Left ventricle myocardium inferior (tissue), 1 donor: ENCODE measurements at regions not wholly inside any gene's neighbourhood (a gene's known extent, or its start where the extent isn't known, plus 50 kb on each side); places are given as distances from the start of the nearest gene placed in this dataset.

ENCODE experiments used
- DNase-seq: peaks from one replicate; pipeline ENCODE4 v3.0.0-alpha.2; 2020
- H3K27ac ChIP-seq: fragments of 200-600 bp; replicated peaks from 2 replicates; pipeline ENCODE4 v1.8.0; 2021
- H3K27me3 ChIP-seq: fragments of 200-600 bp; 2 replicates; pipeline ENCODE4 v1.8.0; 2021; ENCODE audit warnings: low read depth
- H3K36me3 ChIP-seq: fragments of 200-600 bp; 2 replicates; pipeline ENCODE4 v1.8.0; 2021
- H3K4me1 ChIP-seq: fragments of 200-600 bp; 2 replicates; pipeline ENCODE4 v1.8.0; 2021
- H3K4me3 ChIP-seq: fragments of 200-600 bp; 2 replicates; pipeline ENCODE4 v1.8.0; 2021; ENCODE audit warnings: mild to moderate bottlenecking, moderate library complexity
- H3K9me3 ChIP-seq: fragments of 200-600 bp; replicated peaks from 2 replicates; pipeline ENCODE4 v1.8.0; 2021
- CTCF ChIP-seq: fragments of 200-600 bp; IDR thresholded peaks from 2 replicates; pipeline ENCODE4 v1.8.0; 2021; ENCODE audit warnings: antibody characterized with exemption, mild to moderate bottlenecking, borderline replicate concordance
- intact Hi-C: fragments of 100-400 bp; cut with micrococcal nuclease; formaldehyde crosslinking; loops from one replicate; pipeline ENCODE4 v1.11.0; 2022
- donor health status: DM: no; HTN: yes; CAD: no; lungs with severe emphysema.

- Histone ChIP-seq H3K4me1 (no peaks in the 10 kb centered on the region), H3K27ac (no peak overlapping the region), H3K27me3 (peaks cover 6% of the 10 kb centered on the region), H3K9me3 (no peaks in the 10 kb centered on the region), H3K36me3 (no peaks in the 10 kb centered on the region), H3K4me3 (no peak overlapping the region)
- intact Hi-C loops, result no loop called here
- no peak for TF ChIP-seq CTCF
- DNase-seq, result no peak
Measured at GRCh38 chr5:3740546-3741373, 145.1 kb downstream of the IRX1 start.

GRCh38 chr5:3741374-3741770 is 145.7 kb downstream of the IRX1 start:
- no peak for DNase-seq
- no peak overlapping the region for H3K27ac ChIP-seq
- H3K36me3 ChIP-seq, result no peaks in the 10 kb centered on the region
- H3K9me3 ChIP-seq, result no peaks in the 10 kb centered on the region
- intact Hi-C loops, result no loop called here
- TF ChIP-seq CTCF, result no peak
- H3K4me1 ChIP-seq, result no peaks in the 10 kb centered on the region
- H3K4me3 ChIP-seq, result no peak overlapping the region
- H3K27me3 ChIP-seq, result peaks cover 6% of the 10 kb centered on the region

- Histone ChIP-seq H3K4me1 (no peaks in the 10 kb centered on the region), H3K36me3 (no peaks in the 10 kb centered on the region), H3K4me3 (no peak overlapping the region), H3K27ac (no peak overlapping the region), H3K27me3 (peaks cover 6% of the 10 kb centered on the region), H3K9me3 (peaks cover 7% of the 10 kb centered on the region)
- intact Hi-C loops, result no loop called here
- DNase-seq, result no peak
- TF ChIP-seq CTCF, result no peak
Measured at GRCh38 chr5:3742750-3743149, 147.1 kb downstream of the IRX1 start.

- TF ChIP-seq CTCF, result no peak
- H3K4me1 ChIP-seq, result no peaks in the 10 kb centered on the region
- peaks cover 10% of the 10 kb centered on the region for H3K27me3 ChIP-seq
- H3K4me3 ChIP-seq, result no peak overlapping the region
- no peaks in the 10 kb centered on the region for H3K36me3 ChIP-seq
- no peak overlapping the region for H3K27ac ChIP-seq
- H3K9me3 ChIP-seq, result peaks cover 12% of the 10 kb centered on the region
- DNase-seq, result no peak
- intact Hi-C loops, result no loop called here
Measured at GRCh38 chr5:3751846-3752245, 156.2 kb downstream of the IRX1 start.

- intact Hi-C loops, result no loop called here
- Histone ChIP-seq H3K36me3 (no peaks in the 10 kb centered on the region), H3K27me3 (no peaks in the 10 kb centered on the region), H3K4me3 (no peak overlapping the region), H3K9me3 (no peaks in the 10 kb centered on the region), H3K4me1 (peaks cover 15% of the 10 kb centered on the region), H3K27ac (no peak overlapping the region)
- no peak for DNase-seq
- TF ChIP-seq CTCF, result no peak
Measured at GRCh38 chr5:3778000-3778550, 182.4 kb downstream of the IRX1 start.
